ENCODE measurements at regions not wholly inside any gene's neighbourhood (a gene's known extent, or its start where the extent isn't known, plus 50 kb on each side); places are given as distances from the start of the nearest gene placed in this dataset.
"Not testable (repeated sequence)": the region's sequence is repeated elsewhere in the genome, so short reads cannot be mapped to it uniquely, and the experiment has no call there.

GRCh38 chr6:94588301-94588700, 989.0 kb upstream of the MANEA start:
- no peak for TF ChIP-seq CTCF (IDR thresholded peaks at IDR 0.05; ENCODE audit: control extremely low read depth, extremely low read depth, low read depth, missing control alignments)

GRCh38 chr6:94584211-94584610, 993.1 kb upstream of the MANEA start:
- DNase-seq (ENCODE audit: extremely low spot score) = no peak
- TF ChIP-seq CTCF (IDR thresholded peaks at IDR 0.05; ENCODE audit: control extremely low read depth, extremely low read depth, low read depth, missing control alignments) = no peak
- ChIA-PET CTCF (no interaction called here), POLR2A (no interaction called here)

More at GRCh38 chr6:94588301-94588700, 989.0 kb upstream of the MANEA start:
- CTCF ChIA-PET = interaction anchor here (0.9 kb wide), 1 partner anchor 8 kb away, joined by 3 read pairs; no protein-coding TSS in a partner anchor
- POLR2A ChIA-PET = no interaction called here
- DNase-seq (ENCODE audit: extremely low spot score) = no peak

DNA sequence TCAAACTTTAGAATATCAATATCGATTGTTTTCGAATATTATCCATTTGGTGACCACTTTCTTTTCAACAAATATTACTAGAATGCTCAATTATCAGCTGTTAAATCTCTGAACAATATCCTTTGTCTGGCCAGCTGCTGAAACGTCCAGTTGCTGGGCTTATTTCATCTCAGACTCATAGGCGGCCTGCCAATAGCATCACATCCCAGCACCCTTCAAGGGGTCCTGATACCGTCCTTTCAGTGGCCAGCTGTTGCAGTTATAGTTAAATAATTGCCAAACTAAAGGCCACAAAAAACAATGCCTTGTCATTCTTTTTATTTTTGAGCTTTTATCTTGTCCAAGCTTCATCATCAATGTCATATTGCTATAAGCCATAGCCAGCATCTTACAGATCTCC, 1006.8 kb upstream of the MANEA start:
- DNase-seq (ENCODE audit: extremely low spot score) = no peak
- ChIA-PET POLR2A (no interaction called here), CTCF (no interaction called here)
- no peak for TF ChIP-seq CTCF (IDR thresholded peaks at IDR 0.05; ENCODE audit: control extremely low read depth, extremely low read depth, low read depth, missing control alignments)

DNA sequence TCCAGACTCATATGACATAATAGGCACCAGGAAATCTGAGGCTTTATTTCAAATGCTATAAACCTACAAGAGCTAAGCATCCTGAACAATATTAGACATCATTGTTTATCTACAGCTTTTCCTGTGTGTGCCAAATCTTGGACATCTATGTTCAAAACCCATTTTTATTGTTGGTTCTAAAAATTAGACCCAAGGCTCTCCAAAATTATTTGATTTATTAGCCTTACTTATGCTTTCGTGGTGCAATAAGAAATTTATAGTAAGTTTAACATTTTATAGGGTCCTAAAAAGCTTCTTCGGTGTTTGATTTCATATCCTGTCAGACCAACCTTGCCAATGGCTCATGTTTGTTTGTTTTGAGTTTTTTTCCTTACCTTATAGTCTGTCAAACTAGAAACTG, 1014.5 kb upstream of the MANEA start:
- CTCF ChIA-PET = interaction anchor here (1.2 kb wide), 1 partner anchor 10 kb away, joined by 3 read pairs; no protein-coding TSS in a partner anchor

DNA sequence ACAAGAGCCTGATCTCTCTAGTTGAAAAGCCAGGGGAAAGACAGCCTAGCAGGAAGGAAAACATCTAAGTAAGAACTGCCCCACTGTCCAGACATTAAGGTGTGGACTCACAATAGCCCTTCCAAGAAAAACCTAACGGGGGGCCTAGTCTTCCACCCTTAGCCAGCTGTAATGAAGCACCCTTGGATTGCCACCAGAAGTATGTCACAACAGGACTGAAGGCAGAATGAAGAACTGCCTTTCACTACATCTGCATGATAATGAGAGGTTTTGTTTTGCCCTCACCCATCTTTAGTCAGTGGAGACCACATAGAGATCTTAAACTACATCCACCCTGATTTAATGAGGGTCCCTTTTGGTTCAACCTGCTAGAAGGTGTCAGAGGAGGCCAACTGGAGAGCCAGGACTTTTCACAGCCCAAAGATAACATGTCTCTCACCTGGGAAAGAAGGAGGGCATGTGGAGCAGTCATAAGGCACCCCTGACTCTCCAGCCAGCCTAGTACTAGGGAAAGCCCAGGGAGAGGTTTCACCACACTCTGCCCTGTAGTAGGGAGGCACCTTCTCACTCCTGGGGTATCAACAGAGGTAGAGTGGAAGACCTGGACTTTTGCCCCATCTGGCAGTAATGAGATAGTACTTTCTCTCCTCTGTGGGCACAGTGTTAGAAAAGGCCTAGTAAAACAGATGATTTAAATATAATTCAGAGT, 1017.4 kb upstream of the MANEA start:
- CTCF ChIA-PET = no interaction called here
- TF ChIP-seq CTCF (IDR thresholded peaks at IDR 0.05; ENCODE audit: control extremely low read depth, extremely low read depth, low read depth, missing control alignments) = no peak
- no peak for DNase-seq (ENCODE audit: extremely low spot score)
- POLR2A ChIA-PET = no interaction called here

More for the DNA sequence above, 1014.5 kb upstream of the MANEA start:
- DNase-seq (ENCODE audit: extremely low spot score) = no peak
- POLR2A ChIA-PET = no interaction called here
- TF ChIP-seq CTCF (IDR thresholded peaks at IDR 0.05; ENCODE audit: control extremely low read depth, extremely low read depth, low read depth, missing control alignments) = no peak

GRCh38 chr6:94557207-94557606, 1020.1 kb upstream of the MANEA start:
- POLR2A ChIA-PET; CTCF ChIA-PET; DNase-seq (ENCODE audit: extremely low spot score): not testable (repeated sequence)

- no peak for TF ChIP-seq CTCF (IDR thresholded peaks at IDR 0.05; ENCODE audit: control extremely low read depth, extremely low read depth, low read depth, missing control alignments)
- ChIA-PET POLR2A (no interaction called here), CTCF (no interaction called here)
- no peak for DNase-seq (ENCODE audit: extremely low spot score)
Observed at GRCh38 chr6:94548201-94548600, 1029.1 kb upstream of the MANEA start.

Measured in GM10248 (cell line).